ENCODE measurements at regions not wholly inside any gene's neighbourhood (a gene's known extent, or its start where the extent isn't known, plus 50 kb on each side); places are given as distances from the start of the nearest gene placed in this dataset.

- Histone ChIP-seq H4K20me1 (ENCODE audit: insufficient read depth, poor library complexity, severe bottlenecking) (no peaks in the 10 kb centered on the region), H3K27me3 (no peaks in the 10 kb centered on the region), H3K4me1 (ENCODE audit: insufficient read depth) (no peaks in the 10 kb centered on the region), H3K4me3 (no peak overlapping the region), H3K27ac (no peak overlapping the region), H2AFZ (no peak overlapping the region), H3K9me2 (replicated peaks; ENCODE audit: insufficient read depth) (no peaks in the 10 kb centered on the region), H3K9me3 (ENCODE audit: low read depth) (no peaks in the 10 kb centered on the region), H3K4me2 (no peak overlapping the region), H3K79me2 (no peaks in the 10 kb centered on the region), H3K36me3 (replicated peaks; ENCODE audit: insufficient read depth, low read depth) (no peaks in the 10 kb centered on the region)
- TF ChIP-seq EZH2phosphoT487 (IDR thresholded peaks at IDR 0.05; ENCODE audit: low read depth, severe bottlenecking, unreplicated experiment) (no peak), EZH2 (IDR thresholded peaks at IDR 0.05; ENCODE audit: borderline replicate concordance) (no peak)
- TF ChIP-seq, protein P1, sequence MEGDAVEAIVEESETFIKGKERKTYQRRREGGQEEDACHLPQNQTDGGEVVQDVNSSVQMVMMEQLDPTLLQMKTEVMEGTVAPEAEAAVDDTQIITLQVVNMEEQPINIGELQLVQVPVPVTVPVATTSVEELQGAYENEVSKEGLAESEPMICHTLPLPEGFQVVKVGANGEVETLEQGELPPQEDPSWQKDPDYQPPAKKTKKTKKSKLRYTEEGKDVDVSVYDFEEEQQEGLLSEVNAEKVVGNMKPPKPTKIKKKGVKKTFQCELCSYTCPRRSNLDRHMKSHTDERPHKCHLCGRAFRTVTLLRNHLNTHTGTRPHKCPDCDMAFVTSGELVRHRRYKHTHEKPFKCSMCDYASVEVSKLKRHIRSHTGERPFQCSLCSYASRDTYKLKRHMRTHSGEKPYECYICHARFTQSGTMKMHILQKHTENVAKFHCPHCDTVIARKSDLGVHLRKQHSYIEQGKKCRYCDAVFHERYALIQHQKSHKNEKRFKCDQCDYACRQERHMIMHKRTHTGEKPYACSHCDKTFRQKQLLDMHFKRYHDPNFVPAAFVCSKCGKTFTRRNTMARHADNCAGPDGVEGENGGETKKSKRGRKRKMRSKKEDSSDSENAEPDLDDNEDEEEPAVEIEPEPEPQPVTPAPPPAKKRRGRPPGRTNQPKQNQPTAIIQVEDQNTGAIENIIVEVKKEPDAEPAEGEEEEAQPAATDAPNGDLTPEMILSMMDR (IDR thresholded peaks at IDR 0.05; ENCODE audit: poor library complexity), result no peak
- no peak for DNase-seq (ENCODE audit: low spot score)
Measured at GRCh38 chr3:190774633-190775032, 87.9 kb downstream of the GMNC start.

GRCh38 chr3:190773948-190774347 is 88.5 kb downstream of the GMNC start:
- Histone ChIP-seq H4K20me1 (ENCODE audit: insufficient read depth, poor library complexity, severe bottlenecking) (no peaks in the 10 kb centered on the region), H3K27ac (no peak overlapping the region), H3K9me2 (replicated peaks; ENCODE audit: insufficient read depth) (no peaks in the 10 kb centered on the region), H3K27me3 (no peaks in the 10 kb centered on the region), H3K9me3 (ENCODE audit: low read depth) (no peaks in the 10 kb centered on the region), H3K4me2 (no peak overlapping the region), H3K4me3 (no peak overlapping the region), H2AFZ (no peak overlapping the region), H3K4me1 (ENCODE audit: insufficient read depth) (no peaks in the 10 kb centered on the region), H3K36me3 (replicated peaks; ENCODE audit: insufficient read depth, low read depth) (no peaks in the 10 kb centered on the region), H3K79me2 (no peaks in the 10 kb centered on the region)
- TF ChIP-seq, protein P1 (IDR thresholded peaks at IDR 0.05; ENCODE audit: poor library complexity), result no peak
- no peak for TF ChIP-seq EZH2phosphoT487 (IDR thresholded peaks at IDR 0.05; ENCODE audit: low read depth, severe bottlenecking, unreplicated experiment)
- no peak for TF ChIP-seq EZH2 (IDR thresholded peaks at IDR 0.05; ENCODE audit: borderline replicate concordance)
- 80% methylated on average over 7 of the region's 7 CpGs for WGBS (ENCODE audit: low lambda C conversion rate, missing lambda C conversion rate)
- DNase-seq (ENCODE audit: low spot score), result no peak

- Histone ChIP-seq H3K4me2 (no peak overlapping the region), H3K4me3 (no peak overlapping the region), H3K4me1 (ENCODE audit: insufficient read depth) (no peaks in the 10 kb centered on the region), H2AFZ (no peak overlapping the region), H3K27ac (no peak overlapping the region), H3K36me3 (replicated peaks; ENCODE audit: insufficient read depth, low read depth) (no peaks in the 10 kb centered on the region), H3K9me3 (ENCODE audit: low read depth) (no peaks in the 10 kb centered on the region), H3K9me2 (replicated peaks; ENCODE audit: insufficient read depth) (no peaks in the 10 kb centered on the region), H4K20me1 (ENCODE audit: insufficient read depth, poor library complexity, severe bottlenecking) (no peaks in the 10 kb centered on the region), H3K27me3 (no peaks in the 10 kb centered on the region), H3K79me2 (no peaks in the 10 kb centered on the region)
- 94% methylated on average over 2 of the region's 2 CpGs for WGBS (ENCODE audit: low lambda C conversion rate, missing lambda C conversion rate)
- TF ChIP-seq, protein P1 (IDR thresholded peaks at IDR 0.05; ENCODE audit: poor library complexity), result no peak
- TF ChIP-seq EZH2 (IDR thresholded peaks at IDR 0.05; ENCODE audit: borderline replicate concordance) (no peak), EZH2phosphoT487 (IDR thresholded peaks at IDR 0.05; ENCODE audit: low read depth, severe bottlenecking, unreplicated experiment) (no peak)
- no peak for DNase-seq (ENCODE audit: low spot score)
Measured at GRCh38 chr3:190772831-190773230, 89.7 kb downstream of the GMNC start.

DNA sequence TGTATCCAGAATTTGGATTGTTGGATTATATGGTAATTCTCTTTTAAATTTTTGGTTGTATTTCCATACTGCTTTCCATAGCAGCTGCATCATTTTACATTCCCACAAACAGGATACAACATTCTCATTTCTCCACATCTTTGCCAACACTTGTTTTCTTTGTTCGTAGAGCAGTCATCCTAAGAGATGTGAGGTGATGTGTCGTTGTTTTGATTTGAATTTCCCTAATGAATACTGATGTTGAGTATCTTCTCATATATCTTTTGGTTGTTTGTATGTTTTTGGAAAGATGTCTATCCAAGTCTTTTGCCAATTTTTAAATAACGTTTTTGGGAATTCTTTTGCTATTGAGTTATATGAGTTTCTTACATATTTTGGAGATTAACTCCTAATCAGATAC is 93.6 kb downstream of the GMNC start:
- no peak for DNase-seq (ENCODE audit: low spot score)
- H2AFZ ChIP-seq, result no peak overlapping the region
- H3K27ac ChIP-seq, result no peak overlapping the region
- H3K4me2 ChIP-seq, result no peak overlapping the region
- no peaks in the 10 kb centered on the region for H3K36me3 ChIP-seq (replicated peaks; ENCODE audit: insufficient read depth, low read depth)
- H4K20me1 ChIP-seq (ENCODE audit: insufficient read depth, poor library complexity, severe bottlenecking), result no peaks in the 10 kb centered on the region
- H3K9me3 ChIP-seq (ENCODE audit: low read depth), result no peaks in the 10 kb centered on the region
- H3K79me2 ChIP-seq, result no peaks in the 10 kb centered on the region
- no peaks in the 10 kb centered on the region for H3K4me1 ChIP-seq (ENCODE audit: insufficient read depth)
- H3K27me3 ChIP-seq, result no peaks in the 10 kb centered on the region
- no peaks in the 10 kb centered on the region for H3K9me2 ChIP-seq (replicated peaks; ENCODE audit: insufficient read depth)
- TF ChIP-seq EZH2phosphoT487 (IDR thresholded peaks at IDR 0.05; ENCODE audit: low read depth, severe bottlenecking, unreplicated experiment), result no peak
- TF ChIP-seq, protein P1 (IDR thresholded peaks at IDR 0.05; ENCODE audit: poor library complexity), result no peak
- TF ChIP-seq EZH2 (IDR thresholded peaks at IDR 0.05; ENCODE audit: borderline replicate concordance), result no peak
- WGBS (ENCODE audit: low lambda C conversion rate, missing lambda C conversion rate), result 85% methylated on average over 3 of the region's 3 CpGs
- H3K4me3 ChIP-seq, result no peak overlapping the region

Measured in hepatocyte (in vitro differentiated cells).